K562 (cell line): ENCODE measurements at regions not wholly inside any gene's neighbourhood (a gene's known extent, or its start where the extent isn't known, plus 50 kb on each side); places are given as distances from the start of the nearest gene placed in this dataset.

Experiments used
- ATAC-seq: fragments of 200-7000 bp; cut with Tn5 transposase; 3 replicates; pipeline ENCODE4 v1.9.1; 2020; ENCODE audit warnings: moderate library complexity
- BruUV-seq: library from RNA; stranded (reverse); fragments of 400-500 nt; replicated peaks from 2 replicates; lab custom pipeline; 2021; lab: Mats Ljungman, UMichigan
- CTCF ChIA-PET: fragments of 300-600 bp; formaldehyde crosslinking; extraction: SDS; loops from one replicate; lab custom pipeline; 2021; ENCODE audit warnings: low intra/inter-chr PET ratio; lab: Yijun Ruan, JAX
- POLR2A ChIA-PET: fragments of 300-600, 350-650 bp; sonication (Branson Sonifier 250); formaldehyde crosslinking; extraction: SDS; loops from one replicate; lab custom pipeline; 2021; ENCODE audit warnings: antibody characterized with exemption, inconsistent platforms; lab: Yijun Ruan, JAX
- DNase-seq, 4 experiments: peaks; one replicate each; pipeline versions ENCODE4 v3.0.0 to v3.0.0-alpha.2; 2011 to 2018; ENCODE audit warnings: low spot score in 3 of 4, mixed read lengths in 3 of 4; ENCODE audit errors: extremely low read depth in 1 of 4
- FAIRE-seq: peaks from 2 replicates; lab custom pipeline; 2011; peaks lifted over from hg19 to GRCh38; lab: Jason Lieb, UNC
- H2AFZ ChIP-seq: 2 replicates; pipeline ENCODE4 v1.6.0; 2011; ENCODE audit warnings: low read depth, low read length, control low read depth, inconsistent platforms
- H3K27ac ChIP-seq: fragments of 200-600 bp; 3 replicates; pipeline ENCODE4 v1.8.0; 2011; ENCODE audit warnings: low read depth, mild to moderate bottlenecking, control low read depth, inconsistent platforms, low read length, moderate library complexity, mixed read lengths; ENCODE audit errors: extremely low read depth
- H3K27me3 ChIP-seq, 2 experiments: fragments of 300-600 bp in 1 of 2; 2 replicates in 1 of 2; 3 replicates in 1 of 2; pipeline versions ENCODE4 v1.6.0 to v1.8.0; 2011; ENCODE audit warnings: inconsistent platforms in 2 of 2, low read length in 2 of 2, mild to moderate bottlenecking in 1 of 2, mixed read lengths in 1 of 2, moderate library complexity in 1 of 2; ENCODE audit not compliant: control insufficient read depth in 2 of 2, insufficient read depth in 2 of 2
- H3K36me3 ChIP-seq: fragments of 300-600 bp; 3 replicates; pipeline ENCODE4 v1.8.0; 2011; ENCODE audit warnings: mild to moderate bottlenecking, low read length, inconsistent platforms; ENCODE audit not compliant: control insufficient read depth, insufficient read depth
- H3K4me1 ChIP-seq, 2 experiments: fragments of 200-600 bp in 1 of 2; replicated peaks in 1 of 2; 2 replicates in 1 of 2; 3 replicates in 1 of 2; pipeline versions ENCODE4 v1.5.1 to v1.8.0; 2011; ENCODE audit warnings: inconsistent platforms in 2 of 2, low read length in 2 of 2, mild to moderate bottlenecking in 1 of 2, mixed read lengths in 1 of 2, moderate library complexity in 1 of 2; ENCODE audit not compliant: control insufficient read depth in 2 of 2, insufficient read depth in 2 of 2
- H3K4me2 ChIP-seq: 2 replicates; pipeline ENCODE4 v1.6.1; 2011; ENCODE audit warnings: low read length, control low read depth, inconsistent platforms, mixed read lengths; ENCODE audit not compliant: insufficient read depth
- H3K4me3 ChIP-seq: fragments of 200-600 bp; sonication (generic), shearing (Covaris generic); 2 replicates; pipeline ENCODE4 v1.5.1; 2016; ENCODE audit warnings: control low read depth, inconsistent platforms
- H3K79me2 ChIP-seq: fragments of 200-600 bp; 3 replicates; pipeline ENCODE4 v1.8.0; 2011; ENCODE audit warnings: low read length, inconsistent platforms; ENCODE audit not compliant: control insufficient read depth, insufficient read depth
- H3K9ac ChIP-seq, 2 experiments: 2 replicates each; pipeline versions ENCODE4 v1.6.0 to v1.6.1; 2011; ENCODE audit warnings: low read depth in 2 of 2, low read length in 2 of 2, control low read depth in 1 of 2, inconsistent platforms in 1 of 2, mild to moderate bottlenecking in 1 of 2, mixed read lengths in 1 of 2; ENCODE audit not compliant: insufficient read depth in 1 of 2
- H3K9me1 ChIP-seq: one replicate; pipeline ENCODE4 v1.6.0; 2011; ENCODE audit warnings: inconsistent platforms, mild to moderate bottlenecking, low read length, moderate library complexity; ENCODE audit not compliant: control insufficient read depth, insufficient read depth
- H3K9me3 ChIP-seq: replicated peaks from 2 replicates; pipeline ENCODE4 v1.5.1; 2011; ENCODE audit warnings: low read depth, low read length, inconsistent platforms; ENCODE audit not compliant: control insufficient read depth, insufficient read depth
- H4K20me1 ChIP-seq: replicated peaks from 2 replicates; pipeline ENCODE4 v1.6.1; 2011; ENCODE audit warnings: low read length, inconsistent platforms, mixed read lengths; ENCODE audit not compliant: control insufficient read depth, insufficient read depth
- ATF1 ChIP-seq, 2 experiments: fragments of 450-650 bp in 1 of 2; IDR thresholded peaks; 2 replicates each; pipeline ENCODE4 v1.6.1; 2016; ENCODE audit warnings: missing compliant biosample characterization in 1 of 2, missing genetic modification characterization in 1 of 2
- FOXJ2 ChIP-seq: fragments of 200-800 bp; sonication (Bioruptor generic); IDR thresholded peaks from 2 replicates; pipeline ENCODE4 v1.6.1; 2016; ENCODE audit warnings: missing genetic modification characterization, missing compliant biosample characterization
- MLX ChIP-seq, 2 experiments: fragments of 450-650 bp in 1 of 2; sonication (generic) in 1 of 2; formaldehyde crosslinking; conservative IDR thresholded peaks; 2 replicates each; pipeline versions ENCODE4 v1.4.0 to v1.8.1; 2020 to 2022; ENCODE audit warnings: mild to moderate bottlenecking in 1 of 2, missing genetic modification reagents in 1 of 2
- NKRF ChIP-seq: fragments of 450-650 bp; IDR thresholded peaks from 2 replicates; pipeline ENCODE4 v1.6.1; 2016; ENCODE audit warnings: borderline replicate concordance
- TCFL5 ChIP-seq: fragments of 250-450 bp; sonication (Bioruptor Pico); conservative IDR thresholded peaks from 2 replicates; pipeline ENCODE4 v1.6.1; 2021; ENCODE audit warnings: mild to moderate bottlenecking, moderate library complexity, matching md5 sums
- ZNF140 ChIP-seq: fragments of 250-450 bp; sonication (Bioruptor Pico); IDR thresholded peaks from 2 replicates; pipeline ENCODE4 v1.8.0; 2021; ENCODE audit warnings: moderate library complexity, mild to moderate bottlenecking, inconsistent platforms
- ZNF778 ChIP-seq: fragments of 450-650 bp; formaldehyde crosslinking; IDR thresholded peaks from 2 replicates; pipeline ENCODE4 v1.4.0; 2020; ENCODE audit warnings: mild to moderate bottlenecking, moderate library complexity
- WGBS: fragments of 100-300 bp; shearing (Covaris generic); methylation state at CpG from one replicate; pipeline ENCODE4 v1.1.6; 2016; ENCODE audit warnings: low coverage, mixed read lengths; ENCODE audit not compliant: insufficient coverage; ENCODE audit errors: missing lambda C conversion rate; 5-methylcytosine and 5-hydroxymethylcytosine counted together
- in situ Hi-C: fragments of 300-500 bp; cut with MboI; formaldehyde crosslinking; loops from 4 replicates; pipeline ENCODE4 v1.15.0; 2018; ENCODE audit warnings: inconsistent platforms, mixed read lengths
- intact Hi-C: fragments of 100-400 bp; cut with micrococcal nuclease; formaldehyde crosslinking; loops from 2 replicates; pipeline ENCODE4 v1.14.2; 2022

- WGBS, result 60% methylated on average over 6 of the region's 6 CpGs
- in situ Hi-C loops, result no loop called here
- Histone ChIP-seq H3K4me2 (no peak overlapping the region), H3K4me3 (no peak overlapping the region), H3K36me3 (no peaks in the 10 kb centered on the region), H3K9me3 (no peaks in the 10 kb centered on the region), H3K27ac (no peak overlapping the region), H2AFZ (peak overlapping the region; percentile 47)
- no peak for DNase-seq
- CTCF ChIA-PET, result no interaction called here
- POLR2A ChIA-PET, result no interaction called here
- TF ChIP-seq ATF1 (CRISPR knock-in tag; IDR thresholded peaks at IDR 0.05), result no peak
- TF ChIP-seq ATF1 (tag; IDR thresholded peaks at IDR 0.05), result no peak
- no peak for TF ChIP-seq NKRF
- TF ChIP-seq ZNF778, result no peak
- TF ChIP-seq FOXJ2, result no peak
- no peak for TF ChIP-seq ZNF140 (CRISPR knock-in tag)
- no peak for TF ChIP-seq MLX (CRISPR knock-in tag; conservative IDR thresholded peaks at IDR 0.05)
- no peak for TF ChIP-seq TCFL5
- TF ChIP-seq, all 486 proteins: peak for 0
- ATAC-seq (peak; percentile 37), FAIRE-seq (no peak)
- Histone ChIP-seq H3K9ac (no peak overlapping the region), H3K27me3 (no peaks in the 10 kb centered on the region), H3K9me1 (no peaks in the 10 kb centered on the region), H3K79me2 (no peaks in the 10 kb centered on the region), H3K4me1 (no peaks in the 10 kb centered on the region), H4K20me1 (no peaks in the 10 kb centered on the region)
- BruUV-seq, result no TSS peak
- intact Hi-C loops, result no loop called here
These were observed 65.5 kb upstream of the PALMD start for GRCh38 chr1:99580451-99580850.
